HG03095 (cell line): ENCODE measurements at regions not wholly inside any gene's neighbourhood (a gene's known extent, or its start where the extent isn't known, plus 50 kb on each side); places are given as distances from the start of the nearest gene placed in this dataset.
"Not testable (repeated sequence)": the region's sequence is repeated elsewhere in the genome, so short reads cannot be mapped to it uniquely, and the experiment has no call there.

Experiments used
- ATAC-seq: cut with Tn5 transposase; IDR thresholded peaks from one replicate; pipeline ENCODE4 v1.9.1; 2021; ENCODE audit warnings: moderate library complexity; ENCODE audit not compliant: unreplicated experiment

DNA sequence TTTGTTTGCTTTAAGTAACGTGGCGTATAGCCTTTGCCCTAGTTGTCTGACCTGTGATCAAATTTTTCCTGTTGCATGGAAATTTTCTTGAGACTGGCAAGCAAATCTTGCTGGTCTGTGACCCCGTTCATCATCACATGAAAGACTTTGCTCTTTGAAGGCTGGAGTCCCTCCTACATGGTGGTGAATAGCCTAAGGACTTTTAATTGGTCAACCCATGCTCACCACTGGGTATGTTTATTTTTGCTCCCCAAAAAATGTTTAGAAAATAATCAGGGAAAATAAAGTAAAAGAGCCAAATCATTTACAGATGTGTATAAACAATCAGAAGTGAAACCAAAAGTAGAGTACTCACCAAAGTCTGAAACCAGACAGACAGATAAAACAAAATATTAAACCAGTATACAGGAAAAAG lies 1075.3 kb upstream of the ALCAM start:
- ATAC-seq = peak; percentile 76

DNA sequence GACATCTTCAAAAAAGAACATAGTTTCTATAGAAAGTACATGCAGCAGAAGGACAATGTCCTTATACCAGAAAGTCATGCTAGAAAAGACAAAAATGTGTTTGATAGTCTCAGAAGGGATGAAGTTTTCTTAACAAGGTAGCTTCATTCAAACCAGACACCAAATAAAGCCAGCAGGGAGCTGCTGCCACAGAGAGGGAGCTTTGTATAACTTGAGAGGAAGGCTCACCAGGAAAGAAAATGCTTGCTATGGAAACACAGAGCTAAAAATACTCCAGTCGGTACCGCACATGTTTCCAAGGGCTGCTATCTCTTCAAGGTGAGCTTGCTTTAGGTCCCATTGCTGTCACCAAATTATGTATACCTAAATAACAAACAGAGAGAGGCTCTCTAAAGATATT lies 1074.8 kb upstream of the ALCAM start:
- peak; percentile 28 for ATAC-seq

DNA sequence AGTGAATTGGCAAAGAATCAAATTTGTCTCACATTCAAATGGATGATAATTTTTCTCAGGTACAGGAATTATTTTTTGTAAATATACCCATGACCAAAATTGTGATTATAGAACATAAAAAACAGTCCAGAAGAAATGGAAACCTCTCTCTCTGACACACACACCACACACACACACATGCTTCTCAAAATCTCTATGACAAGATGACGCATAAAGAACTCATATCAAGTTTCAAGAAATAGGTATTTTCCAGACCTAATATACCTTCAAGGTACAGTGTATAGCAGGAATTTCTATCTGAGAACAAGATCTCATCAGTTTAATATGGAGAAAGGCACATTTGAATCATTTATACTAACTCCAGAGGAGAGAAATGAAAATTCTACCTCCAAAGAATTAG lies 1069.1 kb upstream of the ALCAM start:
- no peak for ATAC-seq

DNA sequence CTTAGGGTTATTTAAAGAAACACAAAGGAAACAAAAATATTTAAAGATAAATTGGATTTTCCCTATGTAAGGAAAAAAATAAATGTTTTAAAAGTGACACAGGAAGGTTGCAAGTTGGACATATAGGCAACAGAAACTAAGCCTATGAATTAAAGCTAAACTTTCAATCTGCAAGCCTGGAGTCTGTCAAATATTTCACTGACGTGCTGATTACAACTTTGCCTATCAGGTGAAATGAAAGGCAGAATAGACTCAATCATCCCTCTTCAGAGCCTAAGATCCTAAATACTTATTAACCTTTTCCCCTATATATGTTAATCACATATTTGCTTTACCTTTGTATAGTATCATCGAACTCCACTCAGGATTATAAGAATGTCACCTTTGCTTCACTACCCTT lies 1068.0 kb upstream of the ALCAM start:
- no peak for ATAC-seq

- no peak for ATAC-seq
Measured at GRCh38 chr3:104316118-104316517, 1050.6 kb upstream of the ALCAM start.

- no peak for ATAC-seq
Measured at GRCh38 chr3:104323226-104323625, 1043.5 kb upstream of the ALCAM start.

DNA sequence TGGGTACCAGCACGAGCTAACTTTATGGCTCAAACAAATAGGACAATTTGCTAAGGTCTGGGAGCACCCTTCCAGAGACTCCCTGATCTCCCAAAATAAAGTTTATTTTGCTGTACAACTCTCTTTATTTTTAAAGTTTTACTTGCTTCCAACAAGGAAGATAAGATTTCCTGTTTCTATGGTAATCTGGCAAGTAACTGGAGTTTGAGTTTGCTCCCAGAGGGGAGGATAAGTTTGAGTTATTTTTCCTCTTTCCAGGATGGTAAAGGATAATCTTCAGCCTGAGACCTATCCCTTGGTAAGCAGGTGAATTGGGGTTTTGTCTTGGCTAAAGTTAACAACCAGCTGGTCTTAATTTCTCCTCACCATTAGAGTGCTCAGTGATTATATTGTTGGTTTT lies 1019.4 kb upstream of the ALCAM start:
- ATAC-seq = no peak

DNA sequence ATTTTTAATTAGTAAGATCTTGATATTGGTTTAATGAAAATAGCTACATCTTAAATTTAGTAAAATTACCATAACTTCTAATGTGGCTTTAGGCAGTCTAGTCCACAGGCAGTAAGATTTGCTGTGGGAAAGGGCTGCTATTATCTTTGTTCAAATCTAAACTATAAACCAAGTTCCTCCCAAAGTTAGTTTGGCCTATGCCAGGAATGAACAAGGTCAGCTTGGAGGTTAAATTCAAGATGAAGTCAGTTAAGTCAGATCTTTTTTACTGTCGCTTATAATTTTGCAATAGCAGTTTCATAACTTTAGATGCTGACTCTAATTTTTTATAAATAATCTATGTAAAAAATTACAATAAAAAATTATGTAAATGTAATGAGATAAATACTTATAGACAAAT lies 1016.9 kb upstream of the ALCAM start:
- no peak for ATAC-seq

DNA sequence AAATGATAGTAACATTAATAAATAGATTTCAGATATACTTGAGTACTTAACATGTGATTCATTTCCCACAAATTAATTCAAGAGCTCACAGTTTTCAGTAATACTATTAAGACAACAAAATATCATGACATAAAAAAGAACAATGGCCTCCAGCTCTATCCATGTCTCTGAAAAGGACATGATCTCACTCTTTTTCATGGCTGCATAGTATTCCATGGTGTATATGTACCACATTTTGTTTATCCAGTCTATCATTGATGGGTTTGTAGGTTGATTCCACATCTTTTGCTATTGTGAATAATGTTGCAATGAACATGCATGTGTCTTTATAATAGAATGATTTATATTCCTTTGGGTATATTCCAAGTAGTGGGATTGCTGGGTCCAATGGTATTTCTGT lies 1012.8 kb upstream of the ALCAM start:
- ATAC-seq = no peak

DNA sequence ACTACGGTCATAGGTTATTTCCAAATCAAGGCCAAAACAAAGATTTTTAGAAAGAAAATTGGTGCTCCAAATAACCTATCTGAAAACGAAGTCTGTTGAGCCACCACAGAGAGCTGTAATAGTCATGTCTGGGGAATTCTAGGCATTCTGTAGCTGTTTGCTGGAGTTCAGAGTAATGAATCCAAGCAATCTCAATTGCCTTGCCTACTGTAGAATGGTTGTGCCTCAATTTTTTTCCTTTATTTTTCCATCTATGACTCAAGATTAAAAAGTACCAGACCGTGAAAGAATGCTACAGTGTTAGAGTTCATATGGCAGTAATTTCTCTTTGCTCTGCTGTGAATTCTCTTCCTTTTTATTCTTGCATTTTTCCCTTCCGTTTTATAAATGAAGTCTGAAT lies 1007.2 kb upstream of the ALCAM start:
- no peak for ATAC-seq

- ATAC-seq = no peak
Measured at GRCh38 chr3:104360038-104360437, 1006.7 kb upstream of the ALCAM start.

GRCh38 chr3:104361748-104362147 lies 1005.0 kb upstream of the ALCAM start:
- not testable (repeated sequence) for ATAC-seq

- no peak for ATAC-seq
Measured at GRCh38 chr3:104362319-104362718, 1004.4 kb upstream of the ALCAM start.

DNA sequence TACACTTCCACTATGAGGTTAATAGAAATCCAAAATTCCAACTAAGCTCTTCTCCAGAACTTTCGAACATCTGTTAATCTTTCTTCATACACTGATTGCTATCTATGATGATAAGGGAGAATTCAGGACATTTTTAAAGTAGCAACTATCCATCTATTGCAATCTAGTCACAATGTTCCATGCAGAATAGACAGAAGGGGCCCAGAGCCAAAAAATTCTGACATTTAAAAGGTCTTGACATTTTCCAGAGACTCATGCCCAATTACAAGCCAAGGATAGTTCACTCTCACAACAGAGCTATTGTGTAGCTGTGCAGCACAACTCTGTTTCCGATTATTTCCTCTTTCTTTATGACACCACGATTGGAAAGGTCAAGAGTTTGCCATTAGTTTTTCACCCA lies 999.7 kb upstream of the ALCAM start:
- no peak for ATAC-seq

DNA sequence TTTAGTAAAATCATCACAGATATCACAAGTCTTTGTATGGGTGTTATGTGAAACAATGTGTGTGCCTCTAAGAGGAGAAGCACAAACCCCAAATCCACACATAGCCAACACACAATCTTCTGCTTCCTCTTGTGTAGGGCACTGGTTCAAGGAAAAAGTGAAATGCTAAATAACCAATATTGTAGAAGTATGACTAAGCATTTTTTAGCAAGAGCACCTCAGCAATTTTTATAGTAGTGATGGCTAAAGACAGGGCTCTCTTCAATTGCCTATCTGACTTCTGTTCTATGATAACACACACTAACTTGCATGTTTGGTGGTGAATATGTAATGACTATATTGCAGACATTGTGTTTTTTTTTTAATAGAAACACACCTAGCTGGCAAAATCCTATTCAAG lies 997.9 kb upstream of the ALCAM start:
- no peak for ATAC-seq

- no peak for ATAC-seq
Measured at GRCh38 chr3:104385421-104385820, 981.3 kb upstream of the ALCAM start.

GRCh38 chr3:104388619-104389018 lies 978.1 kb upstream of the ALCAM start:
- no peak for ATAC-seq

GRCh38 chr3:104392327-104392726 lies 974.4 kb upstream of the ALCAM start:
- no peak for ATAC-seq

- no peak for ATAC-seq
Measured at GRCh38 chr3:104396974-104397669, 969.6 kb upstream of the ALCAM start.

DNA sequence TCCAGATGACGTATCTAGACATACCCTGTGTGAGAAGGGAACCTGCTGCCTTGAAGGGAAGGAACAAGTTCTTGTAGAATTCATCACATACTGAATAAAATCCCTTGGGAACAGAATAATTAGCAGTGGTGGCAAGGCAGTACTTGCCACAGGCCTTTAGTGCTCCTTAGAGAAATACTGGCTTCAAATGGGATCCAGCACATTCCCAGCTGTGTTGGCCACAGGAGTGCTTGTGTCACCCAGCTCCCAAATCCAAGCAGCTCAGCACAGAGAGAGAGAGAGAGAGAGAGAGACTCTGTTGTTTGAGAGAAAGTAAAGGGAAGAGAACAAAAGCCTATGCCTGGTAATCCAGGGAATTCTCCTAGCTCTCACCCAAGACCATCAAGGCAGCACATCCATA lies 969.0 kb upstream of the ALCAM start:
- no peak for ATAC-seq

- no peak for ATAC-seq
Measured at GRCh38 chr3:104402902-104403301, 963.8 kb upstream of the ALCAM start.

- ATAC-seq = no peak
Measured at GRCh38 chr3:104411757-104412156, 955.0 kb upstream of the ALCAM start.
